Breast epithelium (tissue), 3 donors: ENCODE measurements at regions not wholly inside any gene's neighbourhood (a gene's known extent, or its start where the extent isn't known, plus 50 kb on each side); places are given as distances from the start of the nearest gene placed in this dataset.

Experiments used
- POLR2A ChIP-seq: fragments of 450-650 bp; IDR thresholded peaks from one replicate; pipeline ENCODE4 v1.6.1; 2016; ENCODE audit warnings: antibody characterized with exemption, mild to moderate bottlenecking, moderate library complexity
- POLR2AphosphoS5 ChIP-seq, 3 donors: sonication (generic); formaldehyde crosslinking; IDR thresholded peaks; one replicate each; pipeline ENCODE4 v1.6.1; 2017; ENCODE audit warnings: antibody characterized with exemption in 3 of 3
- TF ChIP-seq, protein P1 (sequence below), 3 donors: fragments of 450-650 bp; IDR thresholded peaks; one replicate each; pipeline ENCODE4 v1.5.1; 2016 to 2017; ENCODE audit warnings: antibody characterized with exemption in 3 of 3, mild to moderate bottlenecking in 3 of 3, moderate library complexity in 3 of 3

DNA sequence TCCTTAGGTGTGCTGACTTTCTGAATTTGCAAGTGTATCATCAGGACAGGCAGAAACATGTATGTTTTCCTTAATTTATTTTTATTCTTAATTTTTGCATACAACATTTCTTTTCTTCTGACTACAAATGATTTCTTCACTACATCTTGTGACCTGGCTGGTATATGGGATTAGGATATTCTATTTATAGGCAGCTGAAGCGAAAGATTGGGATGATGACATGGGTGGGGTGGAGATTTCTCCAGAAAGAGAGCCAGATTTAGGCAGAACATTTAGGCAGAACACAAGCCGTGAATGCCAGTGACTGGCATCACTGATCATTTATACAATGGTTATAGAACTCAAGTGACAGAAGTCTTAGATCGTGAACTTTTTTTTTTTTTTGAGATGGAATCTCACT lies 256.7 kb downstream of the KLF6 start:
- TF ChIP-seq, protein P1, sequence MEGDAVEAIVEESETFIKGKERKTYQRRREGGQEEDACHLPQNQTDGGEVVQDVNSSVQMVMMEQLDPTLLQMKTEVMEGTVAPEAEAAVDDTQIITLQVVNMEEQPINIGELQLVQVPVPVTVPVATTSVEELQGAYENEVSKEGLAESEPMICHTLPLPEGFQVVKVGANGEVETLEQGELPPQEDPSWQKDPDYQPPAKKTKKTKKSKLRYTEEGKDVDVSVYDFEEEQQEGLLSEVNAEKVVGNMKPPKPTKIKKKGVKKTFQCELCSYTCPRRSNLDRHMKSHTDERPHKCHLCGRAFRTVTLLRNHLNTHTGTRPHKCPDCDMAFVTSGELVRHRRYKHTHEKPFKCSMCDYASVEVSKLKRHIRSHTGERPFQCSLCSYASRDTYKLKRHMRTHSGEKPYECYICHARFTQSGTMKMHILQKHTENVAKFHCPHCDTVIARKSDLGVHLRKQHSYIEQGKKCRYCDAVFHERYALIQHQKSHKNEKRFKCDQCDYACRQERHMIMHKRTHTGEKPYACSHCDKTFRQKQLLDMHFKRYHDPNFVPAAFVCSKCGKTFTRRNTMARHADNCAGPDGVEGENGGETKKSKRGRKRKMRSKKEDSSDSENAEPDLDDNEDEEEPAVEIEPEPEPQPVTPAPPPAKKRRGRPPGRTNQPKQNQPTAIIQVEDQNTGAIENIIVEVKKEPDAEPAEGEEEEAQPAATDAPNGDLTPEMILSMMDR (IDR thresholded peaks at IDR 0.05) = no peak
- TF ChIP-seq POLR2AphosphoS5 (IDR thresholded peaks at IDR 0.05) (no peak), POLR2A (no peak)
